Neuronal stem cell (in vitro differentiated cells): ENCODE measurements at regions not wholly inside any gene's neighbourhood (a gene's known extent, or its start where the extent isn't known, plus 50 kb on each side); places are given as distances from the start of the nearest gene placed in this dataset.

ENCODE experiments used
- DNase-seq: peaks from one replicate; pipeline ENCODE4 v3.0.0-alpha.2; 2013; ENCODE audit warnings: low spot score
- H2AFZ ChIP-seq: one replicate; pipeline ENCODE4 v1.6.1; 2013; ENCODE audit warnings: mild to moderate bottlenecking, low read length, inconsistent platforms
- H2AK5ac ChIP-seq: 2 replicates; pipeline ENCODE4 v1.6.1; 2013; ENCODE audit warnings: low read depth, mild to moderate bottlenecking, inconsistent platforms, low read length, moderate library complexity, mixed read lengths
- H2BK120ac ChIP-seq: 2 replicates; pipeline ENCODE4 v1.6.1; 2013; ENCODE audit warnings: low read depth, mild to moderate bottlenecking, inconsistent platforms, low read length, moderate library complexity, mixed read lengths
- H2BK12ac ChIP-seq: one replicate; pipeline ENCODE4 v1.6.1; 2013; ENCODE audit warnings: low read length, inconsistent platforms
- H2BK15ac ChIP-seq: 2 replicates; pipeline ENCODE4 v1.6.1; 2013; ENCODE audit warnings: mild to moderate bottlenecking, low read length, inconsistent platforms, mixed read lengths
- H2BK5ac ChIP-seq: one replicate; pipeline ENCODE4 v1.6.1; 2013; ENCODE audit warnings: inconsistent platforms, mild to moderate bottlenecking, low read length, moderate library complexity
- H3K14ac ChIP-seq: one replicate; pipeline ENCODE4 v1.6.1; 2013; ENCODE audit warnings: low read length, inconsistent platforms
- H3K18ac ChIP-seq: 2 replicates; pipeline ENCODE4 v1.6.1; 2013; ENCODE audit warnings: low read length, inconsistent platforms
- H3K23ac ChIP-seq: 2 replicates; pipeline ENCODE4 v1.6.1; 2013; ENCODE audit warnings: low read depth, mild to moderate bottlenecking, mixed read lengths, low read length, inconsistent platforms; ENCODE audit not compliant: poor library complexity
- H3K27ac ChIP-seq: replicated peaks from 3 replicates; pipeline ENCODE4 v1.5.1; 2013; ENCODE audit warnings: low read length, inconsistent platforms
- H3K27me3 ChIP-seq, 3 experiments: 2 replicates each; pipeline ENCODE4 v1.6.1; 2013; ENCODE audit warnings: low read length in 3 of 3, mild to moderate bottlenecking in 2 of 3, inconsistent platforms in 1 of 3, low read depth in 1 of 3, mixed read lengths in 1 of 3, moderate library complexity in 1 of 3; ENCODE audit not compliant: control insufficient read depth in 3 of 3, insufficient read depth in 3 of 3
- H3K36me3 ChIP-seq, 2 donors: replicated peaks in 1 of 2; 2 replicates each; pipeline ENCODE4 v1.6.1; 2013; ENCODE audit warnings: low read length in 2 of 2; ENCODE audit not compliant: control insufficient read depth in 2 of 2, insufficient read depth in 2 of 2
- H3K4ac ChIP-seq: 2 replicates; pipeline ENCODE4 v1.6.1; 2013; ENCODE audit warnings: inconsistent platforms, mild to moderate bottlenecking, low read length, moderate library complexity
- H3K4me1 ChIP-seq, 2 donors: 1 replicate in 1 of 2; 2 replicates in 1 of 2; pipeline ENCODE4 v1.6.1; 2013; ENCODE audit warnings: low read length in 2 of 2, low read depth in 1 of 2; ENCODE audit not compliant: control insufficient read depth in 2 of 2, insufficient read depth in 1 of 2
- H3K4me2 ChIP-seq: one replicate; pipeline ENCODE4 v1.6.1; 2013; ENCODE audit warnings: mild to moderate bottlenecking, low read length, inconsistent platforms; ENCODE audit not compliant: insufficient read depth, poor library complexity, severe bottlenecking
- H3K4me3 ChIP-seq, 2 donors: 2 replicates each; pipeline ENCODE4 v1.5.1; 2013; ENCODE audit warnings: low read length in 2 of 2, mild to moderate bottlenecking in 2 of 2, inconsistent platforms in 1 of 2, moderate library complexity in 1 of 2
- H3K79me1 ChIP-seq: one replicate; pipeline ENCODE4 v1.6.1; 2013; ENCODE audit warnings: low read depth, mild to moderate bottlenecking, inconsistent platforms, low read length, moderate library complexity
- H3K9ac ChIP-seq: one replicate; pipeline ENCODE4 v1.6.1; 2013; ENCODE audit warnings: mild to moderate bottlenecking, low read depth, low read length, inconsistent platforms; ENCODE audit not compliant: poor library complexity
- H3K9me3 ChIP-seq, 2 donors: replicated peaks in 1 of 2; 2 replicates each; pipeline versions ENCODE3 to v1.6.1; 2013; ENCODE audit warnings: low read length in 2 of 2, mild to moderate bottlenecking in 2 of 2, inconsistent platforms in 1 of 2, low read depth in 1 of 2, mixed read lengths in 1 of 2, moderate library complexity in 1 of 2; ENCODE audit not compliant: control insufficient read depth in 2 of 2, insufficient read depth in 1 of 2
- H4K8ac ChIP-seq: one replicate; pipeline ENCODE4 v1.6.1; 2013; ENCODE audit warnings: low read depth, mild to moderate bottlenecking, inconsistent platforms, low read length, moderate library complexity
- H4K91ac ChIP-seq: one replicate; pipeline ENCODE4 v1.6.1; 2013; ENCODE audit warnings: low read length, low read depth, mild to moderate bottlenecking, inconsistent platforms; ENCODE audit not compliant: poor library complexity
- WGBS, 2 donors: extraction: QIAGEN DNeasy Blood & Tissue Kit; methylation state at CpG; one replicate each; pipeline ENCODE4 v1.1.7; 2013; ENCODE audit warnings: missing lambda C conversion rate in 2 of 2, mixed read lengths in 1 of 2; ENCODE audit not compliant: insufficient read length in 2 of 2, insufficient replicate concordance in 1 of 2; ENCODE audit errors: extremely low coverage in 2 of 2; 5-methylcytosine and 5-hydroxymethylcytosine counted together

DNA sequence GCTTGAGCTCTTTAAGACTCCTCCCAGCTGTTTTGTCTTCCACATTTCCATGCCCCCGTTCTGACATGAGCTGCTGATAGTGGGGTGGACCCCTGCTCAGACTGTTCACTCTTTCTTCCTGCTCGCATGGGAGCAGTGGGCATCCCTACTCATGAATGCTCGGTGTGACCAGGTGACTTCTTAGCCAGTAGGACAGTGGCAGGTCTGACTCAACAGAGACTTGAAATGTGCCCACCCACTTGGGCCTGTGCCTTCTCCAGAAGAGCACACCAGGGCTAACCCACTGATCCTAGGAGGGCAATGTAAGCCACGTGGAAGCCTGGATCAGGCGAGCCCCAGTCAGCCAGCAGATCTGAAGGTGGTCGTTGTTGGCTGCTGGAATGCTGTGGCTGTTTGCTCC lies 582.0 kb downstream of the QKI start:
- DNase-seq = no peak
- Histone ChIP-seq H2BK5ac (no peak overlapping the region), H3K36me3 (no peaks in the 10 kb centered on the region), H3K27ac (no peak overlapping the region), H3K4me1 (peaks cover 0 to 1% of the 10 kb centered on the region in 2 donors), H3K4me3 (no peak overlapping the region), H3K4ac (no peak overlapping the region), H3K9me3 (peaks cover 0 to 2% of the 10 kb centered on the region in 2 donors), H2BK12ac (no peak overlapping the region), H2AFZ (no peak overlapping the region), H3K9ac (no peak overlapping the region), H2BK120ac (no peak overlapping the region), H3K23ac (no peak overlapping the region), H3K14ac (no peak overlapping the region), H3K79me1 (no peaks in the 10 kb centered on the region), H3K27me3 (no peaks in the 10 kb centered on the region), H4K91ac (no peak overlapping the region), H2AK5ac (no peak overlapping the region), H4K8ac (no peak overlapping the region), H3K18ac (no peak overlapping the region), H2BK15ac (no peak overlapping the region), H3K4me2 (no peak overlapping the region)
- WGBS, 2 donors = no CpG with 5 or more reads among the region's 6 CpGs

DNA sequence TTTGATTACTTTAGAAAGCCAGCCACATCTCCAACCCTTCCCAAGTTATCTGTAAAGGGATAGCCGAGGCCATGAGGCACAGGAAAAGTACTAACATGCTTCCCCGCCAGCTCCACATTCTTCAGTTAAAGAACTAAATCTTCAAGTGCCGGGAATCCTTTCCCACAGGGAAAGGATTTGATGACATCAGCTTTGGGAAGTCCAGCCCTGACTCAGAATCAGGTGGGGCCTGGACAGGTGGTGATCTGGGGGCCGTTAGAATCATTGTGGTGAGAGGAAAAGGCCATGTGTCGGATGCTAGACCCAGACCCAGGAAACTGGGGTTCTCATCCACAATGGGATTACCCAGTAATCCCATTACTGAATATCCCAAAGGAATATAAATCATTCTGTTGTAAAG lies 580.0 kb downstream of the QKI start:
- Histone ChIP-seq H3K9ac (no peak overlapping the region), H3K4ac (no peak overlapping the region), H2BK12ac (no peak overlapping the region), H4K8ac (no peak overlapping the region), H3K36me3 (no peaks in the 10 kb centered on the region), H3K27me3 (no peaks in the 10 kb centered on the region), H2AK5ac (no peak overlapping the region), H2AFZ (no peak overlapping the region), H2BK120ac (no peak overlapping the region), H2BK15ac (no peak overlapping the region), H3K27ac (no peak overlapping the region), H3K4me1 (peaks cover 0 to 1% of the 10 kb centered on the region in 2 donors), H3K14ac (no peak overlapping the region), H3K18ac (no peak overlapping the region), H2BK5ac (no peak overlapping the region), H3K79me1 (no peaks in the 10 kb centered on the region), H3K4me3 (no peak overlapping the region), H3K9me3 (peaks cover 0 to 2% of the 10 kb centered on the region in 2 donors), H4K91ac (no peak overlapping the region), H3K4me2 (no peak overlapping the region), H3K23ac (no peak overlapping the region)
- no CpG with 5 or more reads among the region's 5 CpGs for WGBS, 2 donors
- DNase-seq = no peak

DNA sequence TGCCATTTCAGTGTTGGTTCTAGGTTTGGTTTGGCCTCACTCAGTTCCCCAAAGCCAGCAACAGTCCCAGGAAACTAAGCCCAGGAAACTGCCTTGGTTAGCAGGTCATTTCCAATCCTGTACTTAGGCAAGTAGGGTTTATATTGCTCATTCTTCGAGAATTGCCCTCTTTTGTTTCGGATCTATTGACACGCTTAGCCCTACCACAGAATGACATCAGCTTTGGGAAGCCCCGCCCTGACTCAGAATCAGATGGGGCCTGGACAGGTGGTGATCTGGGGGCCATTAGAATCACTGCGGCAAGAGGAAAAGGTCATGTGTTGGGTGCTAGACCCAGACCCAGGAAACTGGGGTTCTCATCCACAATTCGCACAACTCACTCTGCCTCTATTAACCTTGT lies 578.2 kb downstream of the QKI start:
- H3K9ac ChIP-seq = no peak overlapping the region
- H3K9me3 ChIP-seq = peaks cover 0 to 2% of the 10 kb centered on the region in 2 donors
- H3K14ac ChIP-seq = no peak overlapping the region
- no peak overlapping the region for H3K23ac ChIP-seq
- no peak overlapping the region for H3K27ac ChIP-seq
- no peaks in the 10 kb centered on the region for H3K36me3 ChIP-seq
- H2AK5ac ChIP-seq = no peak overlapping the region
- no peak overlapping the region for H3K4me2 ChIP-seq
- no peak overlapping the region for H4K91ac ChIP-seq
- no peak overlapping the region for H2BK12ac ChIP-seq
- H3K27me3 ChIP-seq = no peaks in the 10 kb centered on the region
- no peak overlapping the region for H3K18ac ChIP-seq
- WGBS, 2 donors = no CpG with 5 or more reads among the region's 6 CpGs
- no peak overlapping the region for H3K4me3 ChIP-seq
- peak overlapping the region; percentile 17 for H2AFZ ChIP-seq
- no peak overlapping the region for H4K8ac ChIP-seq
- H3K4me1 ChIP-seq = peaks cover 0 to 1% of the 10 kb centered on the region in 2 donors
- H2BK120ac ChIP-seq = no peak overlapping the region
- DNase-seq = no peak
- no peak overlapping the region for H3K4ac ChIP-seq
- no peak overlapping the region for H2BK15ac ChIP-seq
- no peak overlapping the region for H2BK5ac ChIP-seq
- no peaks in the 10 kb centered on the region for H3K79me1 ChIP-seq

DNA sequence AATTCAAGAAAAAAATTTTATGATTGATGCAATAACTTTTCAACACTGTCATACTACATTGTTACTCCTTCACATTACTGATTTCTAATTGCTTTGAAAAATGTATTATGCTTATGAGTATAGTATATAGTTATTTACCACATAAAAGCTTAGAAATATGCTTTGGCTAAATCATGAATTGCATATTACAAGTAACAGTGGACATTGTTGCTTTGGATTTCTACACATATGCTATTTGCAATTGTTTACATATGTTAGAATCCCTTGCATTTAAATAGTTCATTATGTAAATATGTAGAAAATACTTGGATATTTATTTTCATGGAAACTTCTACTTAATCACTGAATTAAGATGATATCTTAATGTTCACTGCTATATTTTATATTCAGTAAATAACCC lies 577.5 kb downstream of the QKI start:
- Histone ChIP-seq H3K27ac (no peak overlapping the region), H2BK120ac (no peak overlapping the region), H3K14ac (no peak overlapping the region), H3K4ac (no peak overlapping the region), H2BK5ac (no peak overlapping the region), H3K36me3 (no peaks in the 10 kb centered on the region), H4K8ac (no peak overlapping the region), H3K4me1 (peaks cover 0 to 1% of the 10 kb centered on the region in 2 donors), H2BK15ac (no peak overlapping the region), H2AFZ (no peak overlapping the region), H3K9me3 (peaks cover 0 to 2% of the 10 kb centered on the region in 2 donors), H3K27me3 (no peaks in the 10 kb centered on the region), H2AK5ac (no peak overlapping the region), H2BK12ac (no peak overlapping the region), H4K91ac (no peak overlapping the region), H3K23ac (no peak overlapping the region), H3K4me3 (no peak overlapping the region), H3K18ac (no peak overlapping the region), H3K4me2 (no peak overlapping the region), H3K9ac (no peak overlapping the region), H3K79me1 (no peaks in the 10 kb centered on the region)
- no peak for DNase-seq
